ENCODE measurements at regions not wholly inside any gene's neighbourhood (a gene's known extent, or its start where the extent isn't known, plus 50 kb on each side); places are given as distances from the start of the nearest gene placed in this dataset.

DNA sequence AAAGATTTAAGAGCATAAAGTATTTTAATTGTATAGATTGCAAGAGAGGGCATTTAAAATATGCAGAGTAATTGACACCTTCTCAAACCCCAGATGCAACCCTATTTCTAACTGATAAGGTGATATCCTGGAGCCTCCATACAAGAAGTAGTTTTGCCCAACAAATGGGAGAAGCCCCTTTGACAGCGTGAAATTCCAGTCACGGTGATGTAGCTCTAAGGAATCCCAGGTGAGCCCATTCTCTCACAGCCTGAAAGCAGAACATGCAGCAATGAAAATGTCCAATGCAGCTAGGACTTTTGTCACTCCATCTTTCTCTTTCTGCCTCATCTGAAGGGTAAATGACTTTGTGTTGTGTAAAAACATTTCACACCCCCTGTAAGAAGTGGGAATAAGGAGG lies 96.4 kb downstream of the TMEM212 start:
- TF ChIP-seq Cebpa-rat (IDR thresholded peaks at IDR 0.05): no peak
- H3K4me2 ChIP-seq: no peak overlapping the region
- H3K27ac ChIP-seq: no peak overlapping the region
- H4K20me1 ChIP-seq: no peaks in the 10 kb centered on the region
- H3K27me3 ChIP-seq: no peaks in the 10 kb centered on the region
- no peak overlapping the region for H3K4me3 ChIP-seq
- H3K9ac ChIP-seq: no peak overlapping the region
- H3K36me3 ChIP-seq: no peaks in the 10 kb centered on the region
- H3K9me3 ChIP-seq (replicated peaks in 1 of 11): 0 out of 22 replicates have a peak, but pooled peaks cover 0 to 10% (median 0%) of the 10 kb centered on the region in 11 experiments
- H3K4me1 ChIP-seq: peaks cover 0 to 37% (median 25%) of the 10 kb centered on the region in 10 experiments; a peak in 16 of 20 replicates

DNA sequence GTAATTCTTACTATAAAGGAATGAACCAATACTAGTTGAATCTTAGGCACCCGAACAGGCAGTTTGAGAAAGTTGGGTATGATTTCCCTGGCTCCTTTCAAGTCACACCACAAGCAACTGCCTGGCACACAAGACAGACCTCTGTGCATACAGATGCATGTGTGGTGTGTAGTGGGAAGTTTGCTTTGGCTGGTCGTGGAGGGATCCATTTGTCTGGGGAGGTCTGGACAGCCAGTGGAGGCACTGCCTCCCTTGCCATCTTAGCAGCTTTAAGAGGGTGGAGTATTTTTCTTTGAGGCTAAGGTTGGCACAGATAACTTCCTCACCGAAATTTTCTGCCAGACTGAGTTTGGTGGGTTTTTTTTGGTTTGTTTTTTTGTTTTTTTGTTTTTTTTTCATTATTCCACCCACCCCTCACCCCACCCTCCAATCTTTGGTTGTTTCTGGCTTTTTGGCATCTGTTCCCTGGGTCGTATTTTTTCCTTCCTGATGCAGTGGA lies 97.1 kb downstream of the TMEM212 start:
- Histone ChIP-seq H3K4me3 (no peak overlapping the region), H3K27me3 (no peaks in the 10 kb centered on the region), H4K20me1 (no peaks in the 10 kb centered on the region), H3K4me1 (peaks cover 0 to 34% (median 25%) of the 10 kb centered on the region in 10 experiments; a peak in 16 of 20 replicates), H3K36me3 (no peaks in the 10 kb centered on the region), H3K9me3 (replicated peaks in 1 of 11) (0 out of 22 replicates have a peak, but pooled peaks cover 0 to 10% (median 0%) of the 10 kb centered on the region in 11 experiments), H3K4me2 (no peak overlapping the region), H3K27ac (no peak overlapping the region), H3K9ac (no peak overlapping the region)
- TF ChIP-seq Cebpa-rat (IDR thresholded peaks at IDR 0.05): no peak

DNA sequence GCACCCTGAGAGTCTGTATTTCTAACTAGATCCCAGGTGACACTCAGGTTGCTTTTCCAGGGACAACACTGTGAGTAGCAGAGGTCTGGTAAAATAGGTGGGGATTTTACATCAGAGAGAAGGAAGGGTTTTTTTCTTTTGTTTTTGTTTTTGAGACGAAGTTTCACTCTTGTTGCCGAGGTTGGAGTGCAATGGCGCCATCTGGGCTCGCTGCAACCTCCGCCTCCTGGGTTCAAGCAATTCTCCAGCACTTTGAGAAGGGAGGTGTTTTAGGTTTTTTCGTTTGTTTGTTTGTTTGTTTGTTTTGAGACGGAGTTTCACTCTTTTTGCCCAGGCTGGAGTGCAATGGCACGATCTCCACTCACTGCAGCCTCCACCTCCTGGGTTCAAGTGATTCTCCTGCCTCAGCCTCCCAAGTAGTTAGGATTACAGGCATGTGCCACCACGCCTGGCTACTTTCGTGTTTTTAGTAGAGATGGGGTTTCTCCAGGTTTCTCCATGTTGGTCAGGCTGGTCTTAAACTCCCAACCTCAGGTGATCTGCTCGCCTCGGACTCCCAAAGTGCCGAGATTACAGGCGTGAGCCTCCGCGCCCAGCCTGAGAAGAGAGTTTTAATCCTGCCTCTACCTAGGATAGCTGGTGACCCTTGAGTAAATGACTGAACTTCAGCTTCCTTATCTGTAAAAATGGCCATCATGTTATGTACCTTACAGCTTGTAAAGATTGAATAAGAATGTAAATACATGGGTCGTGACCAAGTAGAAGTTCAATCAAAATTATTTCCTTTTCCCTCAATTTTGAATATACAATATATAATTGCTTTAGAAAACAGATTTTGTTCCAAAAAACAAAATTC lies 95.9 kb upstream of the FNDC3B start:
- H3K9me3 ChIP-seq (replicated peaks in 1 of 11): peaks cover 0 to 29% (median 7%) of the 10 kb centered on the region in 11 experiments; a peak in 7 of 22 replicates
- no peaks in the 10 kb centered on the region for H3K36me3 ChIP-seq
- no peaks in the 10 kb centered on the region for H3K27me3 ChIP-seq
- H3K4me2 ChIP-seq: no peak overlapping the region
- H3K9ac ChIP-seq: no peak overlapping the region
- no peak for TF ChIP-seq Cebpa-rat (IDR thresholded peaks at IDR 0.05)
- peaks cover 0 to 3% (median 0%) of the 10 kb centered on the region in 10 experiments; a peak in 1 of 20 replicates for H3K4me1 ChIP-seq
- H3K4me3 ChIP-seq: no peak overlapping the region
- H4K20me1 ChIP-seq: no peaks in the 10 kb centered on the region
- H3K27ac ChIP-seq: no peak overlapping the region

DNA sequence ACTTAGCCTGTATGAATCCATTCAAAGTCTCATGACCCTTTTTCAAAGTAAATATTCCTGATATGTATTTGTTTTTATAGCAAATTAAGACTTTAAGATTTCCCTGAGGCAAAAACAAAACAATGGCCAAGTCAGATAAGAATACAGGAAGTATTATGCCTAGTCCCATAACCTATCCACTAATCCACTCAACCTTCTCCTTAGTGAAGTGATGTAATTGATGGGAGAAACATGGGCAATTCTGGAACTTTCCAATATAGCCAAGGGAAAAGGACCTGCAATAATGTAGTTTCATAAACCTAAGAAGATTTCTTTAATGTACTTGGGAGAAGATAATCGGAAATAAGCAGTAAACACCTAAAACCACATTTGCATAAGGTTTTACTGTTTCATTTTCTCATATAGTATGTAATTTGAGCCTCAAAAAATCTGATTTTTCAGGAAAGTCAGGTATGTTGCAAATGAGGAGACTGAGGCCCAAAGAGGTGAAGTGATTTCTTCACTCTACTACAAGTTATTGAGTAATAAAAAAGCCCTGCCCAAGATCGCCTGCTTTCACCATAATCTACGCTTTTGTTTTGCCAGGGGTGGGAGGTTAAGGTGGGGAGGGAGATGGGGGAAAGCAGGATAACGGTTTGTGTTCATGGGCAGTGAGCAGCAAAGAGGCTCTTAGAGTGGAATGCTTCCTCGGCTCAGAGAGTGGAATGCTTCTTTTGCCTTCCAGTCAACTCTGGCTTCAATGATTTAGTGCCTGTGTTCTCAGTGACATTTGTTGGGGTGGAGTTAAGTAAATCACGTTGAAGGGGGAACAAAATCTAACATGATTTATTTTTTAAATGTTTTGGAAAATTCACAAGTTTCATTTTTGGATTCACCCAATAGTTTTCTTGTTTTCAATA lies 95.0 kb upstream of the FNDC3B start:
- Histone ChIP-seq H3K27ac (no peak overlapping the region), H3K4me1 (0 out of 20 replicates have a peak, but pooled peaks cover 0 to 3% (median 0%) of the 10 kb centered on the region in 10 experiments), H3K36me3 (no peaks in the 10 kb centered on the region), H3K9me3 (replicated peaks in 1 of 11) (peaks cover 0 to 29% (median 7%) of the 10 kb centered on the region in 11 experiments; a peak in 7 of 22 replicates), H3K27me3 (no peaks in the 10 kb centered on the region), H3K4me3 (no peak overlapping the region), H3K4me2 (no peak overlapping the region), H4K20me1 (no peaks in the 10 kb centered on the region), H3K9ac (no peak overlapping the region)
- TF ChIP-seq Cebpa-rat (IDR thresholded peaks at IDR 0.05): no peak

DNA sequence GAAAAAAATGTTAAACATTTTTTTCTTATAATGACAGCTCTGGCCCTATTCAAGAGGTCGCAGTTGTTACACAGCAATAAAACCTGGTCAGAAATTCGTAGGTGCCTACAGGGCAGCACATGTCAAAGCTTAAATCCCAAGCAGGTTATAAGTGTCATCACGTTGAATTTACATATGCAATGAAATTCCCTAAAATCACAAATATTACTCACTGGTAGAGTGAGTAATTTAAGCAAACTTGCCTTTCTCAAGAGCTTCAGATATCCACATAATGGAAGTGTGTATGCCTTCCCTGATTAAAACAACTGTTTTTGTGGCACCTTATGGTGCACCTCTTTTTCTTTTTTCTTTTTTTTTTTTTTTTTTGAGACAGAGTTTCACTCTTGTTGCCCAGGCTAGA lies 90.7 kb upstream of the FNDC3B start:
- H3K27ac ChIP-seq: no peak overlapping the region
- no peak overlapping the region for H3K9ac ChIP-seq
- no peaks in the 10 kb centered on the region for H3K36me3 ChIP-seq
- H3K9me3 ChIP-seq (replicated peaks in 1 of 11): peaks cover 0 to 21% (median 7%) of the 10 kb centered on the region in 11 experiments; a peak in 7 of 22 replicates
- H3K27me3 ChIP-seq: no peaks in the 10 kb centered on the region
- peaks cover 0 to 6% (median 0%) of the 10 kb centered on the region in 10 experiments; a peak in 5 of 20 replicates for H3K4me1 ChIP-seq
- TF ChIP-seq Cebpa-rat (IDR thresholded peaks at IDR 0.05): no peak
- H3K4me3 ChIP-seq: no peak overlapping the region
- H3K4me2 ChIP-seq: no peak overlapping the region
- no peaks in the 10 kb centered on the region for H4K20me1 ChIP-seq

DNA sequence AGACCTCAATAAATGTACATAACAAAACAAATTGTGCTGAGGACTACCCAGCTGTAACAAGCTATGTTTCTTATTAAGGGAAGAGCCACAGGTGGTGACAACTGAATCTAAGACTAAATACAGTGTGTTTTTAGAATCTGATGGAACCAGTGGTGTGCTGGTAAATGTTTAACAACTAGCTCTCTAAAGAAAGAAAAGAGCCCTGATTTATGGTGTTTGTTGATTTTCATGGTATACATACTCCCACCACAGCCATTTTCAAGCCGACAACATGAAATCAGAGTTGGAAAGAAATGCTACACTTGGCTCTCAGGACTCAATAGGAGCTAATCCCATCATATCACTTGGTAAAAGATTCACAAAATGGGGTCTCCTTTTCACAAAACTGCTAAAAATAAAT lies 89.8 kb upstream of the FNDC3B start:
- Histone ChIP-seq H3K4me2 (no peak overlapping the region), H3K9me3 (replicated peaks in 1 of 11) (peaks cover 0 to 19% (median 7%) of the 10 kb centered on the region in 11 experiments; a peak in 7 of 22 replicates), H3K27ac (no peak overlapping the region), H3K4me1 (peaks cover 0 to 6% (median 0%) of the 10 kb centered on the region in 10 experiments; a peak in 5 of 20 replicates), H4K20me1 (no peaks in the 10 kb centered on the region), H3K27me3 (no peaks in the 10 kb centered on the region), H3K36me3 (no peaks in the 10 kb centered on the region), H3K4me3 (no peak overlapping the region), H3K9ac (no peak overlapping the region)
- TF ChIP-seq Cebpa-rat (IDR thresholded peaks at IDR 0.05): no peak

DNA sequence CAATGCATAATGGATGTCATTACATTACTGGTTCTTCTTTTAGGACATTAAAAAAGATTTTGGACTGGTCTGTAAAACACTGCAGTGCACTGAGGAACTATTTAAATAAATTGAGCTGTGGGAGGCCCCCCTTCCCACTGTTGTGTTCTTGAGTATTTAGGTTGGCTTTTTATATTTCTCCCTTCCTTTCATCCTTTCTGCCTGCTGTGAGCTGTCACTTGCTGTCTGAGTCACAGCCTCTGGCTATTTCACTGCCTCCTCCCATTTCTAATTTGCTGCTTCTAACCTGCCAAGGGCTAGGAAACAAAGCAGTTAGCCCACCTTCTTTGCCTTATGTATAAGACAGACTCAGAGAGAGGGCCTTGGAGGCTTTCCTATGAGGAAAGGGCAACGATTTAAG lies 89.0 kb upstream of the FNDC3B start:
- Histone ChIP-seq H3K27me3 (no peaks in the 10 kb centered on the region), H4K20me1 (no peaks in the 10 kb centered on the region), H3K9me3 (replicated peaks in 1 of 11) (peaks cover 0 to 19% (median 7%) of the 10 kb centered on the region in 11 experiments; a peak in 7 of 22 replicates), H3K9ac (no peak overlapping the region), H3K4me1 (peaks cover 0 to 6% (median 0%) of the 10 kb centered on the region in 10 experiments; a peak in 5 of 20 replicates), H3K4me3 (no peak overlapping the region), H3K36me3 (no peaks in the 10 kb centered on the region), H3K4me2 (peak overlapping the region in 3 of 11 experiments; percentile 21 to 29 (median 23); a peak in 2 of 22 replicates), H3K27ac (no peak overlapping the region)
- TF ChIP-seq Cebpa-rat (IDR thresholded peaks at IDR 0.05): no peak

DNA sequence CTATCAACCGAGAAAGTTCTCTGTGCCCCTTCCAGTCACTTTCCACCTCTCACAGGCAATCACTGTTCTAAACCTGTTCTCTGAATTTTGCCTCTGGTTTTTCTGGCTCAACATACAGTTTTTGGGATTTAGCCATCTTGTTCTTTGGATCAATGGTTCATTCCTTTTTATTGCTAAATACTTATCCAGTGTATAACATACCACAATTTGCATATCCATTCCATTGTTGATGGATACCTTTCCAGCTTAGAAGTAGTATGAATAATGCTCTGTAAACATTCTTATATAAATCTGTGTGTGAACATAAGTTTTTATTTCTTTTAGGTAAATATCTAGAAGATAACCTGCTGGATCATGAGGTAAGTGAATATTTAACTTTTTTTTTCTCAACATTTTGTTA lies 87.8 kb upstream of the FNDC3B start:
- Histone ChIP-seq H3K36me3 (no peaks in the 10 kb centered on the region), H3K9ac (no peak overlapping the region), H3K4me1 (peaks cover 0 to 6% (median 0%) of the 10 kb centered on the region in 10 experiments; a peak in 5 of 20 replicates), H3K27ac (no peak overlapping the region), H3K4me2 (no peak overlapping the region), H3K27me3 (no peaks in the 10 kb centered on the region), H3K4me3 (no peak overlapping the region), H3K9me3 (replicated peaks in 1 of 11) (peaks cover 0 to 11% (median 4%) of the 10 kb centered on the region in 11 experiments; a peak in 6 of 22 replicates), H4K20me1 (no peaks in the 10 kb centered on the region)
- no peak for TF ChIP-seq Cebpa-rat (IDR thresholded peaks at IDR 0.05)
